ENCODE measurements at regions not wholly inside any gene's neighbourhood (a gene's known extent, or its start where the extent isn't known, plus 50 kb on each side); places are given as distances from the start of the nearest gene placed in this dataset.
"Not testable (repeated sequence)": the region's sequence is repeated elsewhere in the genome, so short reads cannot be mapped to it uniquely, and the experiment has no call there.

DNA sequence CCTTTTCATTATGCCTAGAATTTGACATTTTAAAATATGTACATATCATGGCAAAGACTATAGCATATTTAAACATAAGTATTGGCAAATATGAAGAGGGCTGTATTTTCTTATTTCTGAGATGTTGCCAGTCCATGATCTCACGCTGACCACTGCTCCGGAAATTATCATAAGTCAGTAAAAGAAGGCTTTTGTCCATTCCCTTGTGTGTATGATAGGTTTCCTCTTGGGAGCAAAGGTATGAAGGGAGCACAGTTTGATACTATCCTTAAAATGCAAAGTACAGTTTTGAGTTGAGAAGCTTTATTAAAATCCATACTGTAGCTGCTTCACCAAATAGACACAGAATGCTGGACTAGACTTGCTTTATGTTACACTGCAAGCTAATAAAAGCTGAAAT, 52.6 kb upstream of the AGA start:
- no peaks in the 10 kb centered on the region for H3K4me1 ChIP-seq (ENCODE audit: insufficient read depth, low read length)
- no peaks in the 10 kb centered on the region; the same call in 1 of the 2 replicates for H3K9me3 ChIP-seq (ENCODE audit: control insufficient read depth, insufficient read depth, low read length)
- H3K36me3 ChIP-seq (ENCODE audit: insufficient read depth, low read length), result no peaks in the 10 kb centered on the region; the same call in 1 of the 2 replicates
- no peak overlapping the region for H3K9ac ChIP-seq (ENCODE audit: low read depth, low read length)

DNA sequence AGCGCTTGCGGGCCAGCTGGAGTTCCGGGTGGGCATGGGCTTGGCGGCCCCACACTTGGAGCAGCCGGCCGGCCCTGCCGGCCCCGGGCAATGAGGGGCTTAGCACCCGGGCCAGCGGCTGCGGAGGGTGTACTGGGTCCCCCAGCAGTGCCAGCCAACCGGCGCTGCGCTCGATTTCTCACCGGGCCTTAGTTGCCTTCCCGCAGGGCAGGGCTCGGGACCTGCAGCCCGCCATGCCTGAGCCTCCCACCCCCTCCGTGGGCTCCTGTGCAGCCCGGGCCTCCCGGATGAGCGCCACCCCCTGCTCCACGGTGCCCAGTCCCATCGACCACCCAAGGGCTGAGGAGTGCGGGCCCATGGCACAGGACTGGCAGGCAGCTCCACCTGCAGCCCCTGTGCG, 53.4 kb upstream of the AGA start:
- H3K9ac ChIP-seq (ENCODE audit: low read depth, low read length); H3K9me3 ChIP-seq (ENCODE audit: control insufficient read depth, insufficient read depth, low read length); H3K36me3 ChIP-seq (ENCODE audit: insufficient read depth, low read length); H3K4me1 ChIP-seq (ENCODE audit: insufficient read depth, low read length): not testable (repeated sequence)

DNA sequence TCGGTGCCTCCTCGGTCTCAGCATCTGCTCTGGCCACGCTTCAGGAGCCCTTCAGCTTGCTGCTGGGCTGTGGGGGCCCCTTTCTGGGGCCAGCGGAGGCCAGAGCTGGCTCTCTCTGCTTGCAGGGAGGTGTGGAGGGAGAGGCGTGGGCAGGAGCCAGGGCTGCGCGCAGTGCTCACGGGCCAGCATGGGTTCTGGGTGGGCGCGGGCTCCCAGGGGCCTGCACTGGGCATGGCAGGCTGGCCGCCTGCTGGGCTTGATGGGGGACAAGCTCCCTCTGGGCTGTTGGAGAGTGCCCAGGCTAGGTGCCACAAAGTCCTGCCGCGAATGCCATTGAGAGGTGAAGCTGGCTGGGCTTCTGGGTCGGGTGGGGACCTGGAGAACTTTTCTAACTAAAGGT, 57.3 kb upstream of the AGA start:
- Histone ChIP-seq H3K9ac (ENCODE audit: low read depth, low read length) (no peak overlapping the region), H3K4me1 (ENCODE audit: insufficient read depth, low read length) (no peaks in the 10 kb centered on the region), H3K36me3 (ENCODE audit: insufficient read depth, low read length) (no peaks in the 10 kb centered on the region; the same call in 1 of the 2 replicates), H3K9me3 (ENCODE audit: control insufficient read depth, insufficient read depth, low read length) (no peaks in the 10 kb centered on the region; the same call in 1 of the 2 replicates)

DNA sequence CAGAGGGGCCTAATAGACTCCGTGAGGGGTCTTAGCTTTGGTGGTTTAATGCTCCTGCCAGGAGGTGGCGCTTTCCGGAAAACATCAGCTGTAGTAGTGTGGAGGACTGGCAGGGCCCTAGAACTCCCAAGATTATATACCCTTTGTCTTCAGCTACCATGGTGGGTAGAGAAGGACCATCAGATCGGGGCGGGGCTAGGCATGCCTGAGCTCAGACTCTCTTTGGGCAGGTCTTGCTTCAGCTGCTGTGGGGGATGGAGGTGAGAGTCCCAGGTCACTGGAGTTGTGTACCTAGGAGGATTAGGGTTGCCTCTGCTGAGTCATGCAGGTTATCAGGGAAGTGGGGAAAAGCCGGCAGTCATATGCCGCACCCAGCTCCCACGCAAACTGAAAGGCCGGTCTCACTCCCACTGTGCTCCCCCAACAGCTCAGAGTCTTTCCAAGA, 63.0 kb upstream of the AGA start:
- H3K4me1 ChIP-seq (ENCODE audit: insufficient read depth, low read length), result peaks cover 9% of the 10 kb centered on the region; the same call in 1 of the 2 replicates
- no peaks in the 10 kb centered on the region for H3K9me3 ChIP-seq (ENCODE audit: control insufficient read depth, insufficient read depth, low read length)
- no peak overlapping the region; the same call in 1 of the 2 replicates for H3K9ac ChIP-seq (ENCODE audit: low read depth, low read length)
- H3K36me3 ChIP-seq (ENCODE audit: insufficient read depth, low read length), result no peaks in the 10 kb centered on the region

DNA sequence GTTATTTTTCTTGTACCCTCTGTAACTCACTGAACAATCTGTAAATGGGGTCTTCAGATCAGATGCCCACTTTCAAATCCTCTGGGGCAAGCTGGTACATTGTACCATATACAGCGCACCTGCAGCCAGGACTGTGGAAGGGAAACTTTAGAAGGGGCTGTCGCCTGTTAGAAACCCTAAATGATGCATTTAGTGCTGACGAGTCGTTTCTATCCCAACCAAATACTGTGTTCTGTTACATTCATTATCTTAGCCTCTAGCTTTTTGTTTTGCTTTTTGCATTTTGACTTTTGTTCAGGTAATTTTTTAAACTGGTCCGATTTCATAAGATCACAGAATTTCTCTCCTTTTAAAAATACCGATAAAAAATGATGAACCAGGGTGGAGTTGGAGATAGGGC, 66.4 kb upstream of the AGA start:
- H3K9ac ChIP-seq (ENCODE audit: low read depth, low read length), result no peak overlapping the region
- H3K9me3 ChIP-seq (ENCODE audit: control insufficient read depth, insufficient read depth, low read length), result no peaks in the 10 kb centered on the region
- peaks cover 9% of the 10 kb centered on the region; the same call in 1 of the 2 replicates for H3K4me1 ChIP-seq (ENCODE audit: insufficient read depth, low read length)
- no peaks in the 10 kb centered on the region for H3K36me3 ChIP-seq (ENCODE audit: insufficient read depth, low read length)

DNA sequence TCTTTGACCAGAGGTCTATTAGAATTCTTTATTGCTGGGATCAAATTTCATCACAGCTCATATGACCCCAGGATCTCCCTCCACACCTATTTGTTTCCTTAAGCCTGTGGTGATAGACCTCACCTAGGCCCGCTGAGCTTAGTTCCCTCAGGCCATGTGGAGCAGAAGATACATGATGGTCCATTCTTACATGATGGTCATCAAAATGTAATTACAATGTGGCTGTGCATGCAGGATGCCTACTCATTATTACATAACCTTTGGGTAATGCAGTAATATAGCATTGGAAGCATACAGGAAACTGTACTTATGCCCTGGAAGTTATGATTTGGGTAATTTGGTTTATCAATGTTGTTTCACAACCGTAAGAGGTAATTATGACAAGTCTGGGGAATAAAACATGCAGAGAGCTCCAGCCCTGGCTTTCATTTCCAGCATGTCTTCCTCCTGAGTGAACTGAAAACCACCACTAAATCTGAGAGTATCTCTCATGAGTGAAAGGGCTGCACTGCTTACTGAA, 67.0 kb upstream of the AGA start:
- H3K9ac ChIP-seq (ENCODE audit: low read depth, low read length), result no peak overlapping the region
- peaks cover 9% of the 10 kb centered on the region; the same call in 1 of the 2 replicates for H3K4me1 ChIP-seq (ENCODE audit: insufficient read depth, low read length)
- H3K9me3 ChIP-seq (ENCODE audit: control insufficient read depth, insufficient read depth, low read length), result no peaks in the 10 kb centered on the region
- H3K36me3 ChIP-seq (ENCODE audit: insufficient read depth, low read length), result no peaks in the 10 kb centered on the region

DNA sequence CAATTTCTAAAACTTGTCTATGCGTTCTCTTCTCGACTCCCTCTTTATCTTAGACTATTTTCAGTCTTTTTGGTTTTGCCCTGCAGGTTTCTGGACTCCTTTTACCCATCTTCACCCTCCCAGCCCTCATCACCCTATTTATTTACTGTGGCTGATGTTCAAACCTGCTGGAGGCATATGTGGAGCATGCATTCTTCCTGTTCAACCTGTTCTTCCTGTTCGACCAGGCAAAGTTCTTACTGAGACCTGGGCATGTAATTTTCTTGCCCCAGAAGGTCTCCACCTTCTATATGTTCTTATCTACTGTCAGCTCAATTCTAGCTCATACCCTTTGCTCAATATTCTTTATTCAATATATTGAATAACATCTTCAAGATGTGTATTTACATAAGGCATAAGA, 69.4 kb upstream of the AGA start:
- H3K36me3 ChIP-seq (ENCODE audit: insufficient read depth, low read length), result no peaks in the 10 kb centered on the region
- H3K9me3 ChIP-seq (ENCODE audit: control insufficient read depth, insufficient read depth, low read length), result no peaks in the 10 kb centered on the region

DNA sequence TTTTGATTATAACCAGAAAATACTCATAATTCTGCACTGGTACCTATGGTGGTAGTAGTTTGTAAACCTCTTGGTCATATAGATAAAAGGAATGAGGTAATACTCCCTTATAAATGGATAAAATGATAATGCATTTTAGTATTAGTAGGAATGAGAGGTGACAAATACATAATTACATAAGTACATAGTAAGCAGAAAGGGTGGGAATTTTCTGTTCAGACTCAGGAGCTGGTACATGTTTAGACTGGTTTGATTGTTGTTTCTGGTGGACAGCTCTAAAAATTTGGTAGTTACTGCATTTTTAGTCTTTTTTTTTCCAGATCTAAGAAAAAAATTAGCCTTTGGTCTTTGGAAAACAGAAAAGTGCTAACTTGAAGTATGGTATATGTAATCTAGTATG, 70.4 kb upstream of the AGA start:
- no peaks in the 10 kb centered on the region for H3K9me3 ChIP-seq (ENCODE audit: control insufficient read depth, insufficient read depth, low read length)
- no peaks in the 10 kb centered on the region for H3K4me1 ChIP-seq (ENCODE audit: insufficient read depth, low read length)
- no peaks in the 10 kb centered on the region for H3K36me3 ChIP-seq (ENCODE audit: insufficient read depth, low read length)
- no peak overlapping the region for H3K9ac ChIP-seq (ENCODE audit: low read depth, low read length)

More for the DNA sequence above, 69.4 kb upstream of the AGA start:
- Histone ChIP-seq H3K4me1 (ENCODE audit: insufficient read depth, low read length) (no peaks in the 10 kb centered on the region), H3K9ac (ENCODE audit: low read depth, low read length) (no peak overlapping the region)

DNA sequence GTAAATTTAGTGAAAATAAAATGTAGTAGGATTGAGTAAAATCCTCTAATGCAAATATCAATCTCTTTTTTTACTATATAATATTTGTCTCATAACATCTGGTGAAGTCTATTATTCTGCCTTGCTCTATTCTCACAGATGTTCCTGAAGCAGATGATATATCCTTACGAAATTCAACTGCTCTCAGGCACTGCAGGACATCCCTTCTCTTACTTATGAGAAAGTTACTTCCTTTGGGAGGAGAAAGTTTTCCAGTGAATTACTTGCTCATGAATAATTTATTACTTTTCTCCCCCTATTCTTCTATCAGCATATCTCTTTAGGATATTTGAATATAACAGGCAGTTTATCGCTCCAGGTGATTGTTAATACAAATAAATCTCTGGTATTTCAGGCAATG, 75.6 kb upstream of the AGA start:
- Histone ChIP-seq H3K9me3 (ENCODE audit: control insufficient read depth, insufficient read depth, low read length) (no peaks in the 10 kb centered on the region), H3K36me3 (ENCODE audit: insufficient read depth, low read length) (no peaks in the 10 kb centered on the region), H3K4me1 (ENCODE audit: insufficient read depth, low read length) (no peaks in the 10 kb centered on the region), H3K9ac (ENCODE audit: low read depth, low read length) (no peak overlapping the region)

DNA sequence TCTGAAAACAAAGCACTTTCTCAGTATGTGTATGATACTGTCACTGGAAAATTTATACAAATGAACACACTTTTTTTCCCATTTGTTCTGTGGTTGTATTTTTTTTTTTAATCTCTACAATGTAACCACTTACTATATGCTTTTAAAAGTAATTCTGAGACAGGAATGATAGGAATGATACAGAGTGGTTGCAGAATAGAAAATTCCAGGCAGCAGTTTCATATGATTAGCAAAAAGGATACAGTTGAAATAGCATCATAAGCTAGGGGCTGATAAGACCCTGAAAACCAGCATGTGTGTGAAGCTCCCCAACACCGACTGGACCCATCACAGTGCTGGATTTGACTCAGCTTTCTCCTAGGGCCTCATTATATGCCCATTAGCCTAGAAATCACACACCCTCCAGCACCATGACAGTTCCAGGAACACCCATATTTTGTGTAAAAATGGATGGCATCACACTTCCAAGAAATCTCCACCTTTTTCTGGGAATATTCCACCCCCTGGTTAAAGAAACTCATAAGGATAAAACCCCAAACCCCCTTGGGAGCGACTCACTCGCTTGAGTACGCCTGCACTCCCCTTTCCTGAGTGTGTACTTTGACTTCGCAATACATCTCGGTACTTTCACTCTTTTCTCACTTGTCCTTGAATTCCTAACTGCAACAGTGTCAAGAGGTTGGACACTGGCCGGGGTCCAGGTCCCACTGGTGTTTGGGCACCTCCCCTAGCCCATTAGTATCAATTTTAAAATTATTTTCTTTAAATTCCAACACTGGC, 77.4 kb upstream of the AGA start:
- Histone ChIP-seq H3K9me3 (ENCODE audit: control insufficient read depth, insufficient read depth, low read length) (no peaks in the 10 kb centered on the region), H3K9ac (ENCODE audit: low read depth, low read length) (no peak overlapping the region), H3K36me3 (ENCODE audit: insufficient read depth, low read length) (no peaks in the 10 kb centered on the region), H3K4me1 (ENCODE audit: insufficient read depth, low read length) (no peaks in the 10 kb centered on the region)

DNA sequence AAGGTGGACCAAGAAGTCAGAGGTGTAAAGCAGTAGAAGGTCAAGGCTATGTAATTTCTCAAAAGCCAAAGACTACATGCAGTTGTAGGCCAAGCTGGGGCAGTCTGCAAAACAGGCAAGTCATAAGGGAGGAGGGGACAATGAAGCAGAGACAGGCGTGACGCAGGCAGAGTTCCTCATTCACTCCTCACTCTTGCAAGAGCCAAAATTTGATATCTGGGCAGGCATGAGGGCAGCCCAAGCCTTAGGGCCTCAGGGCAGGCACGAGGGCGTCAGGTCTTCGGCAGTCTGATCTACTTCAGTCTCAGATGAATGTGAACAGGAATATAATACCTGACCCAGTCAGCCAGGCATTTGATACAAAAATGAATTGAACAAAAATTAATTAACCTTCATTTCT, 86.4 kb upstream of the AGA start:
- H3K4me1 ChIP-seq (ENCODE audit: insufficient read depth, low read length), result no peaks in the 10 kb centered on the region
- no peaks in the 10 kb centered on the region for H3K36me3 ChIP-seq (ENCODE audit: insufficient read depth, low read length)
- H3K9ac ChIP-seq (ENCODE audit: low read depth, low read length), result no peak overlapping the region
- no peaks in the 10 kb centered on the region for H3K9me3 ChIP-seq (ENCODE audit: control insufficient read depth, insufficient read depth, low read length)

DNA sequence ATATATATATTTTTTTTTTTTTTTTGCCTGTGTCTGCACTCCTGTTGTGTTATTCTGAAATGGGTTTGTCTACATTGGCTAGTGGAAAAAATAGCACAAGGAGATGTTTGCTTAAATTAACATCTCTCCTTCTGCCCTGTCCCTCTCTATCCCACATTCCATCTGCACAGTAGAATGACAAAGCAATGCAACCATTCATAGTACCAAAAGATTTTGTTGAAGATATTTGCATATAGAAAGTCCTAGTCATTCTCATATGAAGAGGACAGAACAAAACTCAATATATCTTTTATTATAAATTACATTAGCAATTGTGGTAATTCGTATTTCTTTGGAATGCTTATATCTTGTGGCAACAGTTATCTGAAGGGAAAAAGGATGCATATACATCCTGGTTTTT, 88.3 kb upstream of the AGA start:
- no peaks in the 10 kb centered on the region for H3K9me3 ChIP-seq (ENCODE audit: control insufficient read depth, insufficient read depth, low read length)
- no peaks in the 10 kb centered on the region; the same call in 1 of the 2 replicates for H3K36me3 ChIP-seq (ENCODE audit: insufficient read depth, low read length)
- H3K9ac ChIP-seq (ENCODE audit: low read depth, low read length), result no peak overlapping the region
- no peaks in the 10 kb centered on the region for H3K4me1 ChIP-seq (ENCODE audit: insufficient read depth, low read length)

DNA sequence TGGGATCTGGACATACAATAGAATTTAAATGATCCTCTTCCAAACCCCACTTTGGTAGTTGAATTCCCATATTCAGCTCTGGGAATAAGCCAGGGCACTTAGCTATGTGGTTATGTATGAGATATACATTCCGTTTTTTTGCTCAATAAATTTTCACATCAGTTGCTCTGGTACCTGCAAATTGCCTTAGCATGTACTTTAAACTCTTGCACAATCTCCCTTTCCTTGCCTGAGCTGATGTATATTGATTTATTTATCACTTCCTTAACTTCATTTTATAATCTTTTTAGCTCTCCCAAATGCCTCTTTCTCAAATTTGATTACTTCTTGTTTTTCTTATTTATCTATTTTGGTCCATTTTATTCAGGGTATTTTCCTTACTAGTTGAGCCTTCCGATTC, 90.1 kb upstream of the AGA start:
- Histone ChIP-seq H3K9me3 (ENCODE audit: control insufficient read depth, insufficient read depth, low read length) (no peaks in the 10 kb centered on the region), H3K36me3 (ENCODE audit: insufficient read depth, low read length) (no peaks in the 10 kb centered on the region; the same call in 1 of the 2 replicates), H3K4me1 (ENCODE audit: insufficient read depth, low read length) (no peaks in the 10 kb centered on the region), H3K9ac (ENCODE audit: low read depth, low read length) (no peak overlapping the region)

DNA sequence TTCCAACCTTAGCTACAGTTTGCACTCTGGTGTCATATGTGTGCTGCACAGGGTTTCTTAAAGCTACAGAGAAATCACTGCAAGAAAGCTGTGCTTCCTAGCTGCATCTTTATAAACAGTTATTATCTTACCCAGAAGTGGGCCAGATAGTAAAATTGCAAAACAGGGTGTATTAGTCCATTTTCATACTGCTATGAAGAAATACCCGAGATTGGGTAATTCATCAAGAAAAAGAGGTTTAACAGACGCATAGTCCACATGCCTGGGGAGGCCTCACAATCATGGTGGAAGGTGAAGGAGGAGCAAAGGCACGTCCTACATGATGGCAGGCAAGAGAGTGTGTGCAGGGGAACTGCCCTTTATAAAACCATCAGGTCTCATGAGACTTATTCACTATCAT, 92.6 kb upstream of the AGA start:
- H3K9me3 ChIP-seq (ENCODE audit: control insufficient read depth, insufficient read depth, low read length); H3K9ac ChIP-seq (ENCODE audit: low read depth, low read length); H3K36me3 ChIP-seq (ENCODE audit: insufficient read depth, low read length); H3K4me1 ChIP-seq (ENCODE audit: insufficient read depth, low read length): not testable (repeated sequence)

DNA sequence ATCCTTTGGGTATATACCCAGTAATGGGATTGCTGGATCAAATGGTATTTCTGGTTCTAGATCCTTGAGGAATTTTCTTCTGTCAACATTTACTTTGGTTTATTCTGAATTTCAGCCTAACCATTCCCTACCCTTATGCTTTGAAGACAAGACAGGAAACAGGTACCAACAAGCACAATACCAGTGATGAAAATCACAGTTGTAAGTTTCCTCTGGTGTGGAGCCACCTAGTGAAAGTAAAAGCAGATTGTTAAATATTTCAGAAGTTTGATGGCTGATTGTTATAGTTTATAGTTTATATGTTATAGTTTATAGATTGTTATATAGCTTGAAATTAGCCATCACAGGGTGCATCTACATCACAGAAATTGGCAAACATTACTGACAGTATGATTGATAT, 104.5 kb upstream of the AGA start:
- Histone ChIP-seq H3K9me3 (ENCODE audit: control insufficient read depth, insufficient read depth, low read length) (no peaks in the 10 kb centered on the region), H3K9ac (ENCODE audit: low read depth, low read length) (no peak overlapping the region), H3K36me3 (ENCODE audit: insufficient read depth, low read length) (no peaks in the 10 kb centered on the region), H3K4me1 (ENCODE audit: insufficient read depth, low read length) (no peaks in the 10 kb centered on the region)
